Psoas muscle (tissue), 7 donors: ENCODE measurements at regions not wholly inside any gene's neighbourhood (a gene's known extent, or its start where the extent isn't known, plus 50 kb on each side); places are given as distances from the start of the nearest gene placed in this dataset.

ENCODE experiments used
- ATAC-seq, 4 donors: fragments of 200-7000 bp; cut with Tn5 transposase; one replicate each; pipeline ENCODE4 v1.9.1; 2020; ENCODE audit warnings: moderate library complexity in 3 of 4, mild to moderate bottlenecking in 2 of 4
- DNase-seq, 2 donors: peaks; one replicate each; pipeline ENCODE4 v3.0.0-alpha.2; 2020
- H3K27ac ChIP-seq: fragments of 200-600 bp; one replicate; pipeline ENCODE4 v1.8.0; 2022
- H3K27me3 ChIP-seq, 3 donors: fragments of 200-600 bp in 1 of 3; one replicate each; pipeline versions ENCODE4 v1.6.1 to v1.8.0; 2013 to 2022; ENCODE audit warnings: low read length in 2 of 3, mild to moderate bottlenecking in 2 of 3, moderate library complexity in 1 of 3; ENCODE audit not compliant: insufficient read depth in 3 of 3
- H3K36me3 ChIP-seq, 2 donors: fragments of 200-600 bp in 1 of 2; one replicate each; pipeline versions ENCODE4 v1.6.1 to v1.8.0; 2013 to 2022; ENCODE audit warnings: low read depth in 1 of 2, mild to moderate bottlenecking in 1 of 2, moderate library complexity in 1 of 2; ENCODE audit not compliant: insufficient read depth in 1 of 2
- H3K4me1 ChIP-seq: fragments of 200-600 bp; one replicate; pipeline ENCODE4 v1.8.0; 2022
- H3K4me3 ChIP-seq: fragments of 200-600 bp; one replicate; pipeline ENCODE4 v1.8.0; 2022; ENCODE audit warnings: mild to moderate bottlenecking
- H3K9me3 ChIP-seq: fragments of 200-600 bp; one replicate; pipeline ENCODE4 v1.8.0; 2022
- WGBS, 3 donors: extraction: QIAGEN DNeasy Blood & Tissue Kit; methylation state at CpG; one replicate each; pipeline versions ENCODE4 v1.1.6 to v1.1.7; 2013; 5-methylcytosine and 5-hydroxymethylcytosine counted together
- intact Hi-C, 2 donors: fragments of 100-400 bp; cut with DNase I; formaldehyde crosslinking; loops; one replicate each; pipeline versions ENCODE4 v1.11.0 to v1.14.2; 2022
- TF ChIP-seq, protein P1 (sequence below): fragments of 200-600 bp; IDR thresholded peaks from one replicate; pipeline ENCODE4 v1.8.0; 2022; ENCODE audit warnings: antibody characterized with exemption
- donor health status: healthy with polysubstance abuse.
- donor health status: DM: no; HTN: no; CAD: no; lungs with moderate emphysema.
- donor health status: Bipolar disorder and iron deficiency.
- donor health status: healthy.
- donor health status: DM: yes; HTN: yes; CAD: no.
- donor health status: DM: no; HTN: no; CAD: no.
- donor health status: DM: yes; HTN: yes; CAD: no.

DNA sequence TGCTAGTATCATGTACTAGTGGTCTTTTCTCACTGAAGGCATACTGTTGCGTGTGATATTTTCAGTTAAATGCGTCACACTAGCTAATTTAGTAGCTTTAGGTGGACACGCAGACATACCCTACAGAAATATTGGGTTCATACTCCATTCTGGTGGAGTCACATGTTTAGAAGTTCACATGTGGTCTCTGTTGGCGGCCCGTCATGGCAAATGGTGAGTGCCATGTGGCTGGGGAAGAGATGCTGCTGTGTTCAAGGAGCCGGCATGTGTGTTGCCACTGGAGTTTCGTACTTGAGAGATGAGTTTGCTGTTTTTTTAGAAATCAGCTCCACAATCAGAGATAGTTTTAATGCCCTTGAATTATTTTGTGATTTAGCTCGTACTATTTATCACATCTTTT is 454.6 kb downstream of the PCNX1 start:
- WGBS, 3 donors = 96 to 97% (median 97%) methylated on average over 8 of the region's 8 CpGs
- H3K27ac ChIP-seq = no peak overlapping the region
- no peaks in the 10 kb centered on the region for H3K4me1 ChIP-seq
- H3K36me3 ChIP-seq = no peaks in the 10 kb centered on the region
- H3K9me3 ChIP-seq = no peaks in the 10 kb centered on the region
- ATAC-seq (no peak), DNase-seq (no peak)
- intact Hi-C loops = no loop called here
- TF ChIP-seq, protein P1, sequence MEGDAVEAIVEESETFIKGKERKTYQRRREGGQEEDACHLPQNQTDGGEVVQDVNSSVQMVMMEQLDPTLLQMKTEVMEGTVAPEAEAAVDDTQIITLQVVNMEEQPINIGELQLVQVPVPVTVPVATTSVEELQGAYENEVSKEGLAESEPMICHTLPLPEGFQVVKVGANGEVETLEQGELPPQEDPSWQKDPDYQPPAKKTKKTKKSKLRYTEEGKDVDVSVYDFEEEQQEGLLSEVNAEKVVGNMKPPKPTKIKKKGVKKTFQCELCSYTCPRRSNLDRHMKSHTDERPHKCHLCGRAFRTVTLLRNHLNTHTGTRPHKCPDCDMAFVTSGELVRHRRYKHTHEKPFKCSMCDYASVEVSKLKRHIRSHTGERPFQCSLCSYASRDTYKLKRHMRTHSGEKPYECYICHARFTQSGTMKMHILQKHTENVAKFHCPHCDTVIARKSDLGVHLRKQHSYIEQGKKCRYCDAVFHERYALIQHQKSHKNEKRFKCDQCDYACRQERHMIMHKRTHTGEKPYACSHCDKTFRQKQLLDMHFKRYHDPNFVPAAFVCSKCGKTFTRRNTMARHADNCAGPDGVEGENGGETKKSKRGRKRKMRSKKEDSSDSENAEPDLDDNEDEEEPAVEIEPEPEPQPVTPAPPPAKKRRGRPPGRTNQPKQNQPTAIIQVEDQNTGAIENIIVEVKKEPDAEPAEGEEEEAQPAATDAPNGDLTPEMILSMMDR = no peak
- no peak overlapping the region for H3K4me3 ChIP-seq
- H3K27me3 ChIP-seq = no peaks in the 10 kb centered on the region

DNA sequence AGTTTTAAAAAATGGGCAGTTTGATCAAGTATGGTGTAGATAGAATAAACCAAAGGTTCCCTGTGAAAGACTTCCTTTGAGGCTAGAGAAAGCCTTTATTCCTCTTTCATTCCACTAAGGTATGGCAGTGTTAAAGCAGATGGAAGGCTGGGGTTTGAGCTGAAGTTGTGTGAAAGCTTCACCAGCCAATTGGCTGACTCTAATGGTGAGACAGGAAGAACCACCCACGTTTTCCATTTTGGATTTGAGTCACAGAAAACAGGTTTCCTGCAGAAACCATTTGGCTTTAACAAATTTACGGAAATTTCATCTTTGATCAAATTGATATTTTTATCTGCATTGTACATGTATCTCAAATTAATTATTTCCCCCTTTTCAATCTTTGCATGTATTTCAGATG is 455.0 kb downstream of the PCNX1 start:
- WGBS, 3 donors = 49 to 53% (median 51%) methylated on average over 2 of the region's 2 CpGs
- no peaks in the 10 kb centered on the region for H3K4me1 ChIP-seq
- ATAC-seq = no peak

DNA sequence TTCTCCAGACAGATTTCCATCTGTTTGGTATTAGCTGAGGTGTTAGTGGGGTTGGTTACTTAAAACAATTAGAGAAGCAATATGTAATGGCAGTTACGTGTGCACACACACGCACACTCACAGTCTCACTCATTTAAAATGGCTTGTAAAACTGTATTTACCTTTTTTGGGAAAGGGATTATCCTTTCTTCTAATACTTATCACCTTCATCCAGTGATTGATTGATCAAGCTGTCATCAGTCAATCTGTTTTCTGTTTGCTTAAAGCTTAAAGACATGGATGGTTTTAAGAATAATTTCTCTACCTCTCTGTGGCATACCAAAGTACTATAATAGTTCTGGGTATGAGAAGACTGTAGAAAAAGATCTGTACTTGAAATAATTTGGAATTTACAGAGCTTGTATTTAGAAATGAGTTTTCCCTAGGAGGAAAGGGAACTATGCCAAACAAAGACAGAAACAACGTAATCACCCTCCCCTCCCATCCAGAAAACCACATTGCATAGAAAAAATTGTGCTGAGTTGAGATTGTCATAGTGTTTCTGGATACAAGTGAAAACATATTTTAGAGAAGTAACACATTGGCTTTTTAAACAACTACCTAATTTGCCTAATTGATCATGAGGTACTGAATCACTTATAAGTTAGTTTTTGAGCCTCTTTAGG is 455.8 kb downstream of the PCNX1 start:
- H3K36me3 ChIP-seq = no peaks in the 10 kb centered on the region
- H3K27me3 ChIP-seq = no peaks in the 10 kb centered on the region
- DNase-seq = no peak
- no peaks in the 10 kb centered on the region for H3K4me1 ChIP-seq
- H3K9me3 ChIP-seq = no peaks in the 10 kb centered on the region
- no peak for ATAC-seq
- TF ChIP-seq, protein P1 = no peak
- WGBS, 3 donors = 61 to 65% (median 64%) methylated on average over 3 of the region's 3 CpGs
- intact Hi-C loops = no loop called here
- no peak overlapping the region for H3K27ac ChIP-seq
- no peak overlapping the region for H3K4me3 ChIP-seq

More for the DNA sequence above, 455.0 kb downstream of the PCNX1 start:
- Histone ChIP-seq H3K27ac (no peak overlapping the region), H3K27me3 (no peaks in the 10 kb centered on the region), H3K9me3 (no peaks in the 10 kb centered on the region), H3K36me3 (no peaks in the 10 kb centered on the region), H3K4me3 (no peak overlapping the region)
- intact Hi-C loops = no loop called here
- DNase-seq = no peak
- TF ChIP-seq, protein P1 = no peak

DNA sequence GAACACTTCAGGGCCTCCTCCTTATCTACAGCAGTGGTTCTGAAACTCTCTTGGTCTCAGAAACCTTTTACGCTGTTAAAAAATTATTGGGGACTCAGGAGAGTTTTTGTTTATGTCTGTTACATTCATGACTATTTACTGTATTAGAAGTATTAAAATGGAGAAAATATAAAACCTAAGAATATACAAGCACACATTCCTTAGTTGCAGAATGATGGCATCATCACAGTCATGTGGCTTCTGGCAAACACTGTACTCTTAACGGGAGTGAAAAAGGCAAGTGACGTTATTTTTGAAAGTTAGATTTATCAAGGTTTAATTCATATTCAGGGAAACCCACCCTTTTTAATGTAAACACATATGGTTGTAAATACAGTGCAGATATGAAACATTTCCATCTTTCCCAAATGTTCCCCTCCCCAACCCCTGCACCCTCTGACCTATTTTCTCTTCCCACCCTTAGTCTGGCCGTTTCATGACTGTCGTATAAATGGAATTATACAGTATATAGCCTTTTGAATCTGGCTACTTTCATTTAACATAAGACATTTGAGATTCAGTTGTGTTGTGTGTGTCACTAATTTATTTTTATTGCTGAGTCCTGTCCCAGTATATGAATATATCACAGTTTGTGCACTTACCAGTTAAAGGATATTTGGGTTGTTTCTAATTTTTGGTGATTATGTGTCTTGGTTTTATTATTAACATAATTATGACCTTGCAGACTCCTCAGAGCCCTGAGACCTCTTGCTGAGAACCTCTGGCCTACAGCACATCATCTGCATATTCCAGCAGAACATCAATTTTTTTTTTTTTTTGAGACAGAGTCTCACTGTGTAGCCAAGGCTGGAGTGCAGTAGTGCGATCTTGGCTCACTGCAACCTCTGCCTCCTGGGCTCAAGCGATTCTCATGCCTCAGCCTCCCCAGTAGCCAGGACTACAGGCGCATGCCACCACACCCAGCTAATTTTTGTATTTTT is 457.0 kb downstream of the PCNX1 start:
- intact Hi-C loops = no loop called here

More for the DNA sequence above, 457.0 kb downstream of the PCNX1 start:
- no peak for ATAC-seq
- H3K36me3 ChIP-seq = no peaks in the 10 kb centered on the region
- H3K27me3 ChIP-seq = no peaks in the 10 kb centered on the region
- no peak overlapping the region for H3K27ac ChIP-seq
- 75 to 78% (median 78%) methylated on average over 8 of the region's 8 CpGs for WGBS, 3 donors
- H3K4me3 ChIP-seq = no peak overlapping the region
- no peaks in the 10 kb centered on the region for H3K9me3 ChIP-seq
- TF ChIP-seq, protein P1 = no peak
- no peak for DNase-seq
- H3K4me1 ChIP-seq = no peaks in the 10 kb centered on the region
